Kidney (tissue), 13 donors: ENCODE measurements at regions not wholly inside any gene's neighbourhood (a gene's known extent, or its start where the extent isn't known, plus 50 kb on each side); places are given as distances from the start of the nearest gene placed in this dataset.

Experiments
- DNase-seq, 5 donors: peaks; one replicate each; pipeline ENCODE4 v3.0.0-alpha.2; 2013 to 2020
- FAIRE-seq: peaks from 2 replicates; lab custom pipeline; 2012; peaks lifted over from hg19 to GRCh38; lab: Jason Lieb, UNC
- H3K27ac ChIP-seq, 2 donors: one replicate each; pipeline ENCODE4 v1.7.0; 2013; ENCODE audit warnings: low read depth in 2 of 2, low read length in 2 of 2, inconsistent platforms in 1 of 2
- H3K27me3 ChIP-seq: one replicate; pipeline ENCODE4 v1.7.1; 2013; ENCODE audit warnings: low read length, inconsistent platforms; ENCODE audit not compliant: control insufficient read depth, insufficient read depth
- H3K36me3 ChIP-seq, 3 donors: one replicate each; pipeline versions ENCODE4 v1.7.0 to v1.7.1; 2013; ENCODE audit warnings: low read length in 3 of 3, control low read depth in 1 of 3, inconsistent platforms in 1 of 3; ENCODE audit not compliant: insufficient read depth in 3 of 3, control insufficient read depth in 2 of 3
- H3K4me1 ChIP-seq, 3 donors: one replicate each; pipeline versions ENCODE4 v1.7.0 to v1.7.1; 2013; ENCODE audit warnings: low read length in 3 of 3, inconsistent platforms in 1 of 3, low read depth in 1 of 3; ENCODE audit not compliant: control insufficient read depth in 2 of 3, insufficient read depth in 2 of 3
- H3K4me3 ChIP-seq, 3 donors: one replicate each; pipeline versions ENCODE4 v1.7.0 to v1.8.1; 2013; ENCODE audit warnings: low read length in 3 of 3, control low read depth in 1 of 3, inconsistent platforms in 1 of 3
- H3K9ac ChIP-seq, 3 donors: one replicate each; pipeline versions ENCODE4 v1.7.0 to v1.7.1; 2013; ENCODE audit warnings: low read length in 3 of 3, control low read depth in 1 of 3, inconsistent platforms in 1 of 3
- H3K9me3 ChIP-seq, 3 donors: one replicate each; pipeline versions ENCODE4 v1.7.0 to v1.7.1; 2013; ENCODE audit warnings: low read length in 3 of 3, control low read depth in 1 of 3, inconsistent platforms in 1 of 3; ENCODE audit not compliant: control insufficient read depth in 2 of 3, insufficient read depth in 1 of 3
- CTCF ChIP-seq: IDR thresholded peaks from 3 replicates; pipeline ENCODE4 v1.5.1; 2012; ENCODE audit warnings: mild to moderate bottlenecking, moderate library complexity, borderline replicate concordance; ENCODE audit not compliant: insufficient read depth; ENCODE audit errors: extremely low read depth
- intact Hi-C: fragments of 100-400 bp; cut with DNase I; formaldehyde crosslinking; loops from one replicate; pipeline ENCODE4 v1.11.1; 2022
- donor health status: control.
- donor health status: control.
- donor health status: control.
- donor health status: control.
- donor health status: control.
- donor health status: DM: yes; HTN: yes; CAD: no.
- donor health status: Normal renal cell carcinoma (clear cell type).

- H3K9ac ChIP-seq: no peak overlapping the region
- DNase-seq (no peak), FAIRE-seq (no peak)
- H3K27me3 ChIP-seq: no peaks in the 10 kb centered on the region
- intact Hi-C loops: no loop called here
- H3K4me1 ChIP-seq: peaks cover 0 to 6% (median 2%) of the 10 kb centered on the region in 3 donors
- no peak overlapping the region for H3K27ac ChIP-seq
- peaks cover 0 to 3% (median 0%) of the 10 kb centered on the region in 3 donors for H3K9me3 ChIP-seq
- TF ChIP-seq CTCF: no peak
- H3K4me3 ChIP-seq: no peak overlapping the region
- H3K36me3 ChIP-seq: no peaks in the 10 kb centered on the region
These were observed 172.7 kb downstream of the MYCN start for GRCh38 chr2:16112972-16113560.

- Histone ChIP-seq H3K9ac (no peak overlapping the region), H3K4me3 (no peak overlapping the region), H3K36me3 (no peaks in the 10 kb centered on the region), H3K27ac (no peak overlapping the region), H3K4me1 (peaks cover 0 to 6% (median 2%) of the 10 kb centered on the region in 3 donors), H3K27me3 (no peaks in the 10 kb centered on the region), H3K9me3 (peaks cover 0 to 3% (median 0%) of the 10 kb centered on the region in 3 donors)
- no peak for FAIRE-seq
- DNase-seq: no peak
- no peak for TF ChIP-seq CTCF
- intact Hi-C loops: no loop called here
These were observed 172.1 kb downstream of the MYCN start for GRCh38 chr2:16112251-16112971.

DNA sequence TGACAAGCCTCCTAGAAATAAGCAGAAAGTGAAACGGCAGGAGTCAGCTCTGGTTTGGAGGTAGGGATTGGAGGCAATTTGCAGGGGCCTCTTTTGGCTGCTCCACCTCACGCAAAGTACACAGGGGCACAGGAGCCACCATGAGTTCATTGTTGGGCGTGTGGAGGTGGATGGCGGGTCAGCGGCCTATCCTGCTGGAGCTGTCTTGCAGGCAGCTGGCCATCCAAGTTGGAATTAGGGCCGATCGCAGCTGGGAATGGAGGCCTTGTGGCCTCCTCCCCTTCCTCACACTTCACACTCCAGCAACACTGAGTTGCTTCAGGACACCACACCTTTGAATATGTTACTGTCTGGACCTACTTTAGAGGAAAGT, 171.5 kb downstream of the MYCN start:
- no peaks in the 10 kb centered on the region for H3K27me3 ChIP-seq
- intact Hi-C loops: no loop called here
- TF ChIP-seq CTCF: no peak
- DNase-seq (no peak), FAIRE-seq (no peak)
- peaks cover 0 to 6% (median 2%) of the 10 kb centered on the region in 3 donors for H3K4me1 ChIP-seq
- H3K4me3 ChIP-seq: no peak overlapping the region
- no peak overlapping the region for H3K9ac ChIP-seq
- H3K36me3 ChIP-seq: no peaks in the 10 kb centered on the region
- peaks cover 0 to 3% (median 0%) of the 10 kb centered on the region in 3 donors for H3K9me3 ChIP-seq
- no peak overlapping the region for H3K27ac ChIP-seq
